Suprapubic skin (tissue), 4 donors: ENCODE measurements at regions not wholly inside any gene's neighbourhood (a gene's known extent, or its start where the extent isn't known, plus 50 kb on each side); places are given as distances from the start of the nearest gene placed in this dataset.

ENCODE experiments used
- DNase-seq, 2 donors: peaks; one replicate each; pipeline ENCODE4 v3.0.0-alpha.2; 2019; ENCODE audit warnings: low spot score in 2 of 2
- H3K27ac ChIP-seq: fragments of 200-600 bp; sonication (generic); one replicate; pipeline ENCODE4 v1.5.1; 2019
- H3K27me3 ChIP-seq: fragments of 200-600 bp; sonication (generic); one replicate; pipeline ENCODE4 v1.5.1; 2019
- H3K36me3 ChIP-seq: fragments of 200-600 bp; sonication (generic); one replicate; pipeline ENCODE4 v1.5.1; 2019
- H3K4me1 ChIP-seq: fragments of 200-600 bp; sonication (generic); one replicate; pipeline ENCODE4 v1.5.1; 2019
- H3K4me3 ChIP-seq: fragments of 200-600 bp; sonication (generic); one replicate; pipeline ENCODE4 v1.5.1; 2019; ENCODE audit warnings: mild to moderate bottlenecking
- H3K9me3 ChIP-seq: fragments of 200-600 bp; sonication (generic); one replicate; pipeline ENCODE4 v1.5.1; 2019
- CTCF ChIP-seq, 2 donors: fragments of 200-600 bp in 1 of 2; fragments of 450-650 bp in 1 of 2; sonication (generic) in 1 of 2; IDR thresholded peaks; one replicate each; pipeline ENCODE4 v1.5.1; 2016 to 2019; ENCODE audit warnings: antibody characterized with exemption in 2 of 2, mild to moderate bottlenecking in 1 of 2, moderate library complexity in 1 of 2
- EP300 ChIP-seq: sonication (generic); formaldehyde crosslinking; IDR thresholded peaks from one replicate; pipeline ENCODE4 v1.6.1; 2017; ENCODE audit warnings: antibody characterized with exemption
- POLR2A ChIP-seq, 2 donors: fragments of 450-650 bp; IDR thresholded peaks; one replicate each; pipeline ENCODE4 v1.6.1; 2017; ENCODE audit warnings: antibody characterized with exemption in 2 of 2, mild to moderate bottlenecking in 2 of 2, moderate library complexity in 2 of 2
- POLR2AphosphoS5 ChIP-seq, 3 donors: sonication (generic); formaldehyde crosslinking; IDR thresholded peaks; one replicate each; pipeline ENCODE4 v1.6.1; 2017; ENCODE audit warnings: antibody characterized with exemption in 3 of 3
- WGBS: methylation state at CpG from one replicate; pipeline ENCODE4 v1.1.5; 2018; 5-methylcytosine and 5-hydroxymethylcytosine counted together

- Histone ChIP-seq H3K4me1 (no peaks in the 10 kb centered on the region), H3K4me3 (no peak overlapping the region), H3K27me3 (no peaks in the 10 kb centered on the region), H3K36me3 (no peaks in the 10 kb centered on the region), H3K27ac (no peak overlapping the region), H3K9me3 (peaks cover 3% of the 10 kb centered on the region)
- DNase-seq = no peak
- no peak for TF ChIP-seq EP300
- TF ChIP-seq POLR2AphosphoS5 (IDR thresholded peaks at IDR 0.05) = no peak
- no peak for TF ChIP-seq POLR2A (IDR thresholded peaks at IDR 0.05)
- TF ChIP-seq CTCF (IDR thresholded peaks at IDR 0.05) = no peak
- 88% methylated on average over 3 of the region's 3 CpGs for WGBS
Measured at GRCh38 chr6:11878735-11879134, 100.1 kb upstream of the ADTRP start.

- Histone ChIP-seq H3K27ac (no peak overlapping the region), H3K4me3 (no peak overlapping the region), H3K9me3 (peaks cover 3% of the 10 kb centered on the region), H3K36me3 (no peaks in the 10 kb centered on the region), H3K27me3 (no peaks in the 10 kb centered on the region), H3K4me1 (no peaks in the 10 kb centered on the region)
- no peak for TF ChIP-seq POLR2AphosphoS5 (IDR thresholded peaks at IDR 0.05)
- no peak for TF ChIP-seq POLR2A (IDR thresholded peaks at IDR 0.05)
- 22% methylated on average over 3 of the region's 3 CpGs for WGBS
- no peak for DNase-seq
Measured at GRCh38 chr6:11878029-11878428, 99.4 kb upstream of the ADTRP start.

GRCh38 chr6:11876934-11877433, 98.4 kb upstream of the ADTRP start:
- TF ChIP-seq EP300 = no peak
- TF ChIP-seq POLR2A (IDR thresholded peaks at IDR 0.05) = no peak
- no peak for TF ChIP-seq CTCF (IDR thresholded peaks at IDR 0.05)
- no peak for TF ChIP-seq POLR2AphosphoS5 (IDR thresholded peaks at IDR 0.05)
- Histone ChIP-seq H3K27ac (no peak overlapping the region), H3K4me1 (no peaks in the 10 kb centered on the region), H3K27me3 (no peaks in the 10 kb centered on the region), H3K4me3 (no peak overlapping the region), H3K36me3 (no peaks in the 10 kb centered on the region), H3K9me3 (no peaks in the 10 kb centered on the region)
- WGBS = 91% methylated on average over 10 of the region's 10 CpGs
- DNase-seq = no peak

GRCh38 chr6:11875325-11876109, 96.9 kb upstream of the ADTRP start:
- no peak for DNase-seq
- Histone ChIP-seq H3K9me3 (no peaks in the 10 kb centered on the region), H3K27me3 (no peaks in the 10 kb centered on the region), H3K36me3 (no peaks in the 10 kb centered on the region), H3K27ac (no peak overlapping the region), H3K4me3 (no peak overlapping the region), H3K4me1 (no peaks in the 10 kb centered on the region)
- WGBS = 76% methylated on average over 9 of the region's 9 CpGs
- no peak for TF ChIP-seq POLR2AphosphoS5 (IDR thresholded peaks at IDR 0.05)
- TF ChIP-seq CTCF (IDR thresholded peaks at IDR 0.05) = no peak
- TF ChIP-seq POLR2A (IDR thresholded peaks at IDR 0.05) = no peak
- TF ChIP-seq EP300 = no peak

- Histone ChIP-seq H3K4me3 (no peak overlapping the region), H3K27ac (no peak overlapping the region), H3K4me1 (peaks cover 5% of the 10 kb centered on the region), H3K36me3 (no peaks in the 10 kb centered on the region), H3K9me3 (no peaks in the 10 kb centered on the region), H3K27me3 (no peaks in the 10 kb centered on the region)
- 56% methylated on average over 8 of the region's 8 CpGs for WGBS
- no peak for TF ChIP-seq CTCF (IDR thresholded peaks at IDR 0.05)
- no peak for TF ChIP-seq POLR2AphosphoS5 (IDR thresholded peaks at IDR 0.05)
- TF ChIP-seq POLR2A (IDR thresholded peaks at IDR 0.05) = no peak
- TF ChIP-seq EP300 = no peak
- no peak for DNase-seq
Measured at GRCh38 chr6:11869672-11870340, 91.2 kb upstream of the ADTRP start.
